ENCODE measurements at regions not wholly inside any gene's neighbourhood (a gene's known extent, or its start where the extent isn't known, plus 50 kb on each side); places are given as distances from the start of the nearest gene placed in this dataset.

GRCh38 chr5:169494383-169494935 is 89.1 kb upstream of the SPDL1 start:
- ATAC-seq (replicated peaks): no peak
- peaks cover 29 to 34% of the 10 kb centered on the region in 2 donors for H3K27me3 Mint-ChIP-seq
- H3K9me3 Mint-ChIP-seq: no peaks in the 10 kb centered on the region
- H3K4me3 Mint-ChIP-seq: no peak overlapping the region
- no peaks in the 10 kb centered on the region for H3K4me1 Mint-ChIP-seq (ENCODE audit: low read depth in 2 of 2)
- H3K27ac Mint-ChIP-seq: no peak overlapping the region
- DNase-seq: no peak
- no peaks in the 10 kb centered on the region for H3K36me3 Mint-ChIP-seq (ENCODE audit: insufficient read depth)

- Mint-ChIP-seq H3K4me3 (no peak overlapping the region), H3K27ac (no peak overlapping the region), H3K36me3 (ENCODE audit: insufficient read depth) (no peaks in the 10 kb centered on the region), H3K9me3 (peaks cover 0 to 8% of the 10 kb centered on the region in 2 donors), H3K4me1 (ENCODE audit: low read depth in 2 of 2) (no peaks in the 10 kb centered on the region), H3K27me3 (peaks cover 22 to 59% of the 10 kb centered on the region in 2 donors)
- ATAC-seq (replicated peaks): no peak
- DNase-seq: no peak
These were observed 109.3 kb upstream of the SPDL1 start for GRCh38 chr5:169474226-169474625.

GRCh38 chr5:169472544-169472943 is 111.0 kb upstream of the SPDL1 start:
- H3K9me3 Mint-ChIP-seq: no peaks in the 10 kb centered on the region
- DNase-seq (no peak), ATAC-seq (replicated peaks) (no peak)
- no peaks in the 10 kb centered on the region for H3K4me1 Mint-ChIP-seq (ENCODE audit: low read depth in 2 of 2)
- no peaks in the 10 kb centered on the region for H3K36me3 Mint-ChIP-seq (ENCODE audit: insufficient read depth)
- H3K27ac Mint-ChIP-seq: no peak overlapping the region
- H3K4me3 Mint-ChIP-seq: no peak overlapping the region
- peaks cover 28 to 42% of the 10 kb centered on the region in 2 donors for H3K27me3 Mint-ChIP-seq

GRCh38 chr5:169471021-169471420 is 112.6 kb upstream of the SPDL1 start:
- ATAC-seq (replicated peaks) (no peak), DNase-seq (no peak)
- no peak overlapping the region for H3K4me3 Mint-ChIP-seq
- H3K9me3 Mint-ChIP-seq: no peaks in the 10 kb centered on the region
- no peak overlapping the region for H3K27ac Mint-ChIP-seq
- no peaks in the 10 kb centered on the region for H3K36me3 Mint-ChIP-seq (ENCODE audit: insufficient read depth)
- no peaks in the 10 kb centered on the region for H3K4me1 Mint-ChIP-seq (ENCODE audit: low read depth in 2 of 2)
- peaks cover 18 to 38% of the 10 kb centered on the region in 2 donors for H3K27me3 Mint-ChIP-seq

DNA sequence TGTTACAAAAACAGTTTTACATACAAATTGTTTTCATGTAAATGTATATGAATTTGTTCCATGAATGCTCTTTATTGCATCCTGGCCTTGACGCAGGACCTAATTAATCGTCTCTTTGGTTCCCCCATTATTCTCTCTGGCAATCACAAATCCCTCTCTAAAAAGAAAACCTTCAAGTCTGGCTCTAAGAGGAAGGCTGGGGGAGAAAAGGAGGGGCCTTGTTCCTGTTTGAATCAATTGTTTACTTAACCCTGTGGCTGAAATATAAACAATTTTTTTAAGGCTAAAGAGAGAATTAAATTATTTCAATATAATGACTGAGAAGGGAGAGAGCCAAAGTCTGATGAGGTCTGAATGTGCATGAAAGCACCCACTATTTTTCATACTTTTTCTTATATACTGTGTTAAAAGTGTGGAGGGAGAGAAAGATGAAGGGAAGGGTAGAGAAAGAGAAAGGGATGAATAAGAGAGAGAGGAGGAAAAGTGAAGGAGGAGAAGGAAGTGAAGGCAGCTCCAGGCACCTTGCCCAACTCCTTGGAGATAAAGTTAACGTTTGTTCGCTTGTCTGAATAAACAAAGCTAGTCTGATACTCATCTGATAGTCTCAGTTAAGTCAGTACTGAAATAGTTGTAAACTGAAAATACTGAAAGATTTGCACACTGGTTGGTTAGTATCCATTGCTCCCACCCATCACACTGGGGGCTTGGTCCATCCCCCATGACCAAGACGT is 116.4 kb upstream of the SPDL1 start:
- H3K27ac Mint-ChIP-seq: no peak overlapping the region
- H3K4me1 Mint-ChIP-seq (ENCODE audit: low read depth in 2 of 2): no peaks in the 10 kb centered on the region
- peaks cover 4% of the 10 kb centered on the region for H3K36me3 Mint-ChIP-seq (ENCODE audit: insufficient read depth)
- DNase-seq (no peak), ATAC-seq (replicated peaks) (no peak)
- peaks cover 17 to 23% of the 10 kb centered on the region in 2 donors for H3K27me3 Mint-ChIP-seq
- no peaks in the 10 kb centered on the region for H3K9me3 Mint-ChIP-seq
- H3K4me3 Mint-ChIP-seq: no peak overlapping the region

- Mint-ChIP-seq H3K9me3 (no peaks in the 10 kb centered on the region), H3K36me3 (ENCODE audit: insufficient read depth) (peaks cover 4% of the 10 kb centered on the region), H3K27ac (no peak overlapping the region), H3K27me3 (peaks cover 29 to 50% of the 10 kb centered on the region in 2 donors), H3K4me3 (no peak overlapping the region), H3K4me1 (ENCODE audit: low read depth in 2 of 2) (no peaks in the 10 kb centered on the region)
- DNase-seq (no peak), ATAC-seq (replicated peaks) (no peak)
These were observed 122.7 kb upstream of the SPDL1 start for GRCh38 chr5:169460896-169461295.

- no peak for DNase-seq
- Mint-ChIP-seq H3K27me3 (peaks cover 30 to 50% of the 10 kb centered on the region in 2 donors), H3K36me3 (ENCODE audit: insufficient read depth) (peaks cover 4% of the 10 kb centered on the region), H3K9me3 (no peaks in the 10 kb centered on the region), H3K4me1 (ENCODE audit: low read depth in 2 of 2) (no peaks in the 10 kb centered on the region), H3K27ac (no peak overlapping the region), H3K4me3 (no peak overlapping the region)
- no peak for ATAC-seq (replicated peaks)
These were observed 123.5 kb upstream of the SPDL1 start for GRCh38 chr5:169460123-169460522.

DNA sequence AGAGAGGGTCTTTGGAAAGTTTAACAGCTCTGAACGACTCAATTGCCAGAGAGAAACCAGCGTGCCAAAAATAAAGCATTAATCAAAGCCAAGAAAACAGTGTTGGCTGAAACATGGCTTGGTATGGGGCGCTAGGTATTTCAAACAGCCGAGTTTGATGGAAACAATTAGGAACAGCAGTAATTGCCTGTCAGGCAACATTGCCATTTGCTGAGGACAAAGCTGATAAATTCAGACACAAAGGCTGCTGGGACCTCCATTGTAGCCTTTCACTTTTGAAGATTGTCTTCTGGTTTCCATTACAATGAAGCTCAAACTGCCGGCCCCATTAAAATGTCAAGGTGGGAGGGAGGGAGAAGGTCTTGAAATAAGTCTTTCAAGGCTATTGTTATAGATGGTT is 125.4 kb upstream of the SPDL1 start:
- ATAC-seq (replicated peaks) (no peak), DNase-seq (no peak)
- H3K36me3 Mint-ChIP-seq (ENCODE audit: insufficient read depth): no peaks in the 10 kb centered on the region
- H3K27ac Mint-ChIP-seq: no peak overlapping the region
- H3K9me3 Mint-ChIP-seq: no peaks in the 10 kb centered on the region
- no peak overlapping the region for H3K4me3 Mint-ChIP-seq
- H3K27me3 Mint-ChIP-seq: peaks cover 38 to 50% of the 10 kb centered on the region in 2 donors
- no peaks in the 10 kb centered on the region for H3K4me1 Mint-ChIP-seq (ENCODE audit: low read depth in 2 of 2)

DNA sequence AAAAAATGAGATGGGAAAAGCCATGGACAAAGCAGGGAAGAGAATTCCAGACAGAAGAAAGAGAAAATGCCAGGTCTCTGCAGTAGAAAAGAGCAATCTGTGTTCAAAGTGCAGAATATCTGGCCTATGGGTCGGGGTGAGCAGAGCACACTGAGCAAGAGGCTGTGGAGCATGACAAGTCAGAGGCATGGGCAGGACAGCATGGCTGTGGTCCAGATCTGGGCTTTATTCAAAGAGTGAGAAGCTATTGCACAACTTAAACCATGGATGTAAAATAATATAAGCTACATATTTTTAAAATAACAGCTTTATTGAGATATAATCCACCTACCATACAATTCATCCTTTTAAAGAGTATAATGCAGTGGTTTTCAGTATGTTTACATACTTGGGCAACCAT is 133.1 kb upstream of the SPDL1 start:
- DNase-seq (no peak), ATAC-seq (replicated peaks) (no peak)
- H3K36me3 Mint-ChIP-seq (ENCODE audit: insufficient read depth): no peaks in the 10 kb centered on the region
- H3K4me3 Mint-ChIP-seq: no peak overlapping the region
- H3K27me3 Mint-ChIP-seq: peaks cover 0 to 24% of the 10 kb centered on the region in 2 donors
- no peak overlapping the region for H3K27ac Mint-ChIP-seq
- no peaks in the 10 kb centered on the region for H3K4me1 Mint-ChIP-seq (ENCODE audit: low read depth in 2 of 2)
- no peaks in the 10 kb centered on the region for H3K9me3 Mint-ChIP-seq

DNA sequence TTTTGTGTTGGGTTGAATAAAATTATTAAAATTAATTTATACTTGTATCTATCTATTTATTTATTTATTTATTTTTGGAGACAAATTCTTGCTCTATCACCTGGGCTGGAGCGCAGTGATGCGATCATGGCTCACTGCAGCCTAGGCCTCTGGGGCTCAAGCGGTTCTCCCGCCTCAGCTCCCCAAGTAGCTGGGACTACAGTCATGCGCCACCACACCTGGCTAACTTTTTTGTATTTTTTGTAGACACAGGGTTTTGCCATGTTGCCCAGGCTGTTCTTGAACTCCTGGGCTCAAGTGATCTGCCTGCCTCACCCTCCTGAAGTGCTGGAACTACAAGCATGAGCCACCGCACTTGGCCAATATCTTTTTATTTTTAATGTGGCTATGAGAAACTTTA is 134.7 kb upstream of the SPDL1 start:
- H3K4me3 Mint-ChIP-seq: no peak overlapping the region
- ATAC-seq (replicated peaks): no peak
- no peak overlapping the region for H3K27ac Mint-ChIP-seq
- DNase-seq: no peak
- H3K4me1 Mint-ChIP-seq (ENCODE audit: low read depth in 2 of 2): no peaks in the 10 kb centered on the region
- no peaks in the 10 kb centered on the region for H3K9me3 Mint-ChIP-seq
- H3K36me3 Mint-ChIP-seq (ENCODE audit: insufficient read depth): no peaks in the 10 kb centered on the region
- peaks cover 7 to 22% of the 10 kb centered on the region in 2 donors for H3K27me3 Mint-ChIP-seq

GRCh38 chr5:169445191-169445590 is 138.4 kb upstream of the SPDL1 start:
- Mint-ChIP-seq H3K36me3 (ENCODE audit: insufficient read depth) (no peaks in the 10 kb centered on the region), H3K9me3 (no peaks in the 10 kb centered on the region), H3K27ac (no peak overlapping the region), H3K4me1 (ENCODE audit: low read depth in 2 of 2) (no peaks in the 10 kb centered on the region), H3K4me3 (no peak overlapping the region), H3K27me3 (peaks cover 18 to 30% of the 10 kb centered on the region in 2 donors)
- ATAC-seq (replicated peaks) (no peak), DNase-seq (no peak)

GRCh38 chr5:169442913-169443784 is 140.4 kb upstream of the SPDL1 start:
- Mint-ChIP-seq H3K9me3 (no peaks in the 10 kb centered on the region), H3K27me3 (peaks cover 35 to 37% of the 10 kb centered on the region in 2 donors), H3K27ac (no peak overlapping the region), H3K4me1 (ENCODE audit: low read depth in 2 of 2) (no peaks in the 10 kb centered on the region), H3K36me3 (ENCODE audit: insufficient read depth) (no peaks in the 10 kb centered on the region), H3K4me3 (no peak overlapping the region)
- ATAC-seq (replicated peaks) (no peak), DNase-seq (no peak)

DNA sequence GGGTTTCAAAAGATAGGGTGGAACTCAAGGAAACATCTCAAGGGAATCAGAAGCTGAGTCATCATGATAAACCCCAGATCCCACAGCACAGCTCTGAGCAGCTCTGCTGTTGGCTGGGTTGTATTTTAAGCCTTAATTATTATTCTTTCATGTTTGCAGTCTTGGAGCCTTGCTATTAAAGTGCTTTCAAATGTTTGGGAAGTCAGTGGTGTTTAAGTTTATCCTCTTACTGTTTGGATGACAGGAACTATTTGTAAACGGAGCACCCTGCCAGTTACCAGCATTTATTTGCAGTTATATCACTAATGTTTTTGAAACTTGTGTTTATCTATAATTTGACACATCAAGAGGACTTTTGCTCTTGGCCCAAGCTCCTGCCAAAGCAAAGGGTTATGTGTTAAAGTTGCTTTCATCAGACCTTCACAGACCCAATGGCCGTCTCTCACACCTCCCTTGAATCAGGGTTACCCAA is 141.1 kb upstream of the SPDL1 start:
- no peak for DNase-seq
- H3K36me3 Mint-ChIP-seq (ENCODE audit: insufficient read depth): no peaks in the 10 kb centered on the region
- ATAC-seq (replicated peaks): no peak
- H3K4me1 Mint-ChIP-seq (ENCODE audit: low read depth in 2 of 2): no peaks in the 10 kb centered on the region
- no peak overlapping the region for H3K27ac Mint-ChIP-seq
- no peaks in the 10 kb centered on the region for H3K9me3 Mint-ChIP-seq
- H3K4me3 Mint-ChIP-seq: no peak overlapping the region
- H3K27me3 Mint-ChIP-seq: peaks cover 40 to 42% of the 10 kb centered on the region in 2 donors
